DND-41 (cell line): ENCODE measurements at regions not wholly inside any gene's neighbourhood (a gene's known extent, or its start where the extent isn't known, plus 50 kb on each side); places are given as distances from the start of the nearest gene placed in this dataset.

ENCODE experiments used
- ATAC-seq: fragments of 200-7000 bp; cut with Tn5 transposase; 3 replicates; pipeline ENCODE4 v1.9.1; 2021; ENCODE audit warnings: low read depth; ENCODE audit not compliant: insufficient read depth
- DNase-seq: peaks from one replicate; pipeline ENCODE4 v3.0.0-alpha.2; 2020
- H2AFZ ChIP-seq: 2 replicates; pipeline ENCODE4 v1.6.0; 2012; ENCODE audit warnings: low read depth, low read length
- H3K27ac ChIP-seq: 2 replicates; pipeline ENCODE4 v1.5.1; 2012; ENCODE audit warnings: low read length, inconsistent platforms
- H3K27me3 ChIP-seq: fragments of 200-600 bp; sonication (generic); 2 replicates; pipeline ENCODE4 v1.6.0; 2012; ENCODE audit warnings: low read length, mild to moderate bottlenecking, inconsistent platforms; ENCODE audit not compliant: insufficient read depth, poor library complexity
- H3K36me3 ChIP-seq: 2 replicates; pipeline ENCODE4 v1.5.1; 2012; ENCODE audit warnings: low read length, inconsistent platforms; ENCODE audit not compliant: insufficient read depth
- H3K4me1 ChIP-seq: 2 replicates; pipeline ENCODE4 v1.5.1; 2012; ENCODE audit warnings: mild to moderate bottlenecking, low read length; ENCODE audit not compliant: insufficient read depth
- H3K4me2 ChIP-seq: 2 replicates; pipeline ENCODE4 v1.6.0; 2012; ENCODE audit warnings: mild to moderate bottlenecking, moderate library complexity, low read length, inconsistent platforms; ENCODE audit not compliant: insufficient read depth
- H3K4me3 ChIP-seq, 2 experiments: fragments of 200-600 bp in 1 of 2; shearing (Covaris generic) in 1 of 2; 2 replicates each; pipeline ENCODE4 v1.5.1; 2012 to 2016; ENCODE audit warnings: inconsistent platforms in 2 of 2, low read length in 2 of 2, mild to moderate bottlenecking in 2 of 2, low read depth in 1 of 2, moderate library complexity in 1 of 2
- H3K79me2 ChIP-seq: 2 replicates; pipeline ENCODE4 v1.6.0; 2012; ENCODE audit warnings: low read length, inconsistent platforms; ENCODE audit not compliant: insufficient read depth
- H3K9ac ChIP-seq: 2 replicates; pipeline ENCODE4 v1.6.0; 2012; ENCODE audit warnings: low read depth, mild to moderate bottlenecking, inconsistent platforms, low read length, moderate library complexity
- H3K9me3 ChIP-seq: 2 replicates; pipeline ENCODE4 v1.5.1; 2012; ENCODE audit warnings: low read length, moderate library complexity, mild to moderate bottlenecking, inconsistent platforms; ENCODE audit not compliant: insufficient read depth, severe bottlenecking
- H4K20me1 ChIP-seq: 2 replicates; pipeline ENCODE4 v1.6.0; 2012; ENCODE audit warnings: low read length; ENCODE audit not compliant: insufficient read depth
- EZH2 ChIP-seq: IDR thresholded peaks from 3 replicates; pipeline ENCODE4 v1.6.1; 2012; ENCODE audit warnings: borderline replicate concordance, low read depth, mild to moderate bottlenecking, moderate library complexity, low read length, inconsistent platforms; ENCODE audit not compliant: severe bottlenecking
- TF ChIP-seq, protein P1 (sequence below): IDR thresholded peaks from 2 replicates; pipeline ENCODE4 v1.5.1; 2012; ENCODE audit warnings: borderline replicate concordance, low read length, moderate library complexity, mild to moderate bottlenecking; ENCODE audit not compliant: poor library complexity, severe bottlenecking; ENCODE audit errors: extremely low read depth

DNA sequence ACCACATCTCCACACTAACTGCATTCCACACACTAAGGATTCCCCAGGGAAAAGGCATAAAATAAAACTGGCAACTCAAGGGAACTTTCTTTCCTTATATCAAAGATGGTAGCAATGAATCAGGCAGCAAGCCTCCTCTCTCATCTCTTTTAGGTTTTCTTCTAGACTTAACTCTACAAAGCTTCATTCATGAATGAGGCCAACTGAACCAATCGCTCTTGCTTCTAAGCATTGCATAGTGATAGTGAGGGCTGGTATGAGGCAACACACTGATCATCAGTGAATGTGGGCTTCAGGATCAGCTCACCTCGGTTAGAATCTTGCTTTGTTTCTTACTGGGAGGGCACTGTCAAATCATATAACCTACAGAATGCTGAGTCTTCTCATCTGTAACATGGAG, 1090.7 kb upstream of the MIR17HG start:
- no peak for DNase-seq
- Histone ChIP-seq H3K9me3 (no peaks in the 10 kb centered on the region), H3K79me2 (no peaks in the 10 kb centered on the region), H3K4me2 (no peak overlapping the region), H3K36me3 (no peaks in the 10 kb centered on the region), H3K9ac (no peak overlapping the region), H3K27ac (no peak overlapping the region), H3K27me3 (no peaks in the 10 kb centered on the region), H2AFZ (no peak overlapping the region), H3K4me1 (no peaks in the 10 kb centered on the region), H3K4me3 (no peak overlapping the region), H4K20me1 (no peaks in the 10 kb centered on the region)
- no peak for ATAC-seq
- TF ChIP-seq, protein P1, sequence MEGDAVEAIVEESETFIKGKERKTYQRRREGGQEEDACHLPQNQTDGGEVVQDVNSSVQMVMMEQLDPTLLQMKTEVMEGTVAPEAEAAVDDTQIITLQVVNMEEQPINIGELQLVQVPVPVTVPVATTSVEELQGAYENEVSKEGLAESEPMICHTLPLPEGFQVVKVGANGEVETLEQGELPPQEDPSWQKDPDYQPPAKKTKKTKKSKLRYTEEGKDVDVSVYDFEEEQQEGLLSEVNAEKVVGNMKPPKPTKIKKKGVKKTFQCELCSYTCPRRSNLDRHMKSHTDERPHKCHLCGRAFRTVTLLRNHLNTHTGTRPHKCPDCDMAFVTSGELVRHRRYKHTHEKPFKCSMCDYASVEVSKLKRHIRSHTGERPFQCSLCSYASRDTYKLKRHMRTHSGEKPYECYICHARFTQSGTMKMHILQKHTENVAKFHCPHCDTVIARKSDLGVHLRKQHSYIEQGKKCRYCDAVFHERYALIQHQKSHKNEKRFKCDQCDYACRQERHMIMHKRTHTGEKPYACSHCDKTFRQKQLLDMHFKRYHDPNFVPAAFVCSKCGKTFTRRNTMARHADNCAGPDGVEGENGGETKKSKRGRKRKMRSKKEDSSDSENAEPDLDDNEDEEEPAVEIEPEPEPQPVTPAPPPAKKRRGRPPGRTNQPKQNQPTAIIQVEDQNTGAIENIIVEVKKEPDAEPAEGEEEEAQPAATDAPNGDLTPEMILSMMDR, result no peak
- no peak for TF ChIP-seq EZH2

DNA sequence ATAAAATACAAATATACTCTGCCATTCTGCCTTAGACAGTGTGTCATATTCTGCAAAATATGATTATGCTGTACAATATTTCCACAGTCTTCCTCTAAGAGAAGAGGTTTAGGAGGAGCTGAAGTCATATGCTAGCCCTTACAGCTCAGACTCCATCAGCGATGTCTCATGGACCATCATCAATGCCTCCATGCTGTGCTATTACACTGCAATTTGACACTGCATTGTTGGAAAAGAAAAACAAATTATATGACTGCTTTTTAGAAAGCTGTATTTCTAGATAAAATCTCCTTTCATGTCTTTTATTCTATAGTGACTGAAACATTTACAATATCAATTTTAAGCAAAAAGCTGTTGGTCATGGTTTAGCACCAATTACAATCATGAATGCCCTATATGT, 1089.4 kb upstream of the MIR17HG start:
- no peak overlapping the region for H3K4me2 ChIP-seq
- H3K27ac ChIP-seq, result no peak overlapping the region

DNA sequence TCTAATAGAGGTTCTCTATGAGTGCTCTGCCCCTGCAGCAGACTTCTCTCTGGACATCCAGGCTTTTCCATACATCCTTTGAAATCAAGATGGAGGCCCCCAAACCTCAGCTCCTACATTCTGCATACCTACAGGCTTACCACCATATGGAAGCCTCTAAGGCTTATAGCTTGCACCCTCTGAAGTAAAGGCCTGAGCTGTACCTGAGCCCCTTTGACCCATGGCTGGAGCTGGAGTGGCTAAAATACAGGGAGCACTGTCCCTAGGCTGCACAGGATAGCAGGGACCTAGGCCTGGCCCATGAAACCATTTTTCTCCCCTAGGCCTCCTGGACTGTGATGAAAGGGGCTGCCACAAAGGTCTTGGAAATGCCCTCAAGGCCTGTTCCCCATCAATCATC, 1086.1 kb upstream of the MIR17HG start:
- Histone ChIP-seq H3K27ac (no peak overlapping the region), H3K9me3 (no peaks in the 10 kb centered on the region), H3K27me3 (no peaks in the 10 kb centered on the region), H2AFZ (no peak overlapping the region), H3K79me2 (no peaks in the 10 kb centered on the region), H3K4me2 (no peak overlapping the region), H4K20me1 (no peaks in the 10 kb centered on the region), H3K4me1 (no peaks in the 10 kb centered on the region), H3K9ac (no peak overlapping the region), H3K36me3 (no peaks in the 10 kb centered on the region), H3K4me3 (no peak overlapping the region)
- no peak for TF ChIP-seq EZH2
- TF ChIP-seq, protein P1, result no peak
- no peak for ATAC-seq
- DNase-seq, result no peak

More for the DNA sequence above, 1089.4 kb upstream of the MIR17HG start:
- Histone ChIP-seq H3K4me3 (no peak overlapping the region), H3K9ac (no peak overlapping the region), H3K36me3 (no peaks in the 10 kb centered on the region), H3K9me3 (no peaks in the 10 kb centered on the region), H2AFZ (no peak overlapping the region), H3K27me3 (no peaks in the 10 kb centered on the region), H3K4me1 (no peaks in the 10 kb centered on the region), H3K79me2 (no peaks in the 10 kb centered on the region), H4K20me1 (no peaks in the 10 kb centered on the region)
- DNase-seq (no peak), ATAC-seq (no peak)
- TF ChIP-seq EZH2, result no peak
- TF ChIP-seq, protein P1, result no peak

DNA sequence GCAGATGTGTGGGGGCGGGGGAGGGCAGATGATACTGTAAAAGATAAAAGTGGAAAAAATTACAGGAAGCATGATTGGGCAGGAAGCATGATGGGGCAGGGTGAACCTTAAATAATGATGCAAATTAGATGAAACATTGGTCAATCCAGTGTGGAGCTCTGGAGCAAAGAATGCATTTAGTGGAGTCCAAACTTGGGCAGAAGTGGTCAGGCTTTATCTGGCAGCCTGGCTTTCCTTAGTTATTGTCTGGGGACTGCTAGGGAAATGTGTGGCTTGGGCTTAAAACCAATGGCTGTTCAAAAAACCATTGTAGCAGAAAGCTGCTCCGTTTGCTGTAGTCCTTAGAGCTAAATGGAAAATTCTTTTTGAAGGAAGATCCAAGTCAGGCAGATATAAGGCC, 1077.3 kb upstream of the MIR17HG start:
- H3K9ac ChIP-seq, result no peak overlapping the region
- H3K4me2 ChIP-seq, result no peak overlapping the region

More for the DNA sequence above, 1077.3 kb upstream of the MIR17HG start:
- H3K4me3 ChIP-seq, result no peak overlapping the region
- no peaks in the 10 kb centered on the region for H4K20me1 ChIP-seq
- DNase-seq (no peak), ATAC-seq (no peak)
- no peak overlapping the region for H3K27ac ChIP-seq
- no peaks in the 10 kb centered on the region for H3K36me3 ChIP-seq
- no peaks in the 10 kb centered on the region for H3K27me3 ChIP-seq
- no peaks in the 10 kb centered on the region for H3K9me3 ChIP-seq
- no peaks in the 10 kb centered on the region for H3K4me1 ChIP-seq
- TF ChIP-seq, protein P1, result no peak
- TF ChIP-seq EZH2, result no peak
- no peaks in the 10 kb centered on the region for H3K79me2 ChIP-seq
- H2AFZ ChIP-seq, result no peak overlapping the region
